Hematopoietic multipotent progenitor cell treated with erythropoietin and hydrocortisone succinate and interleukin-3 and kit ligand, for 6 days (in vitro differentiated cells): ENCODE measurements at regions not wholly inside any gene's neighbourhood (a gene's known extent, or its start where the extent isn't known, plus 50 kb on each side); places are given as distances from the start of the nearest gene placed in this dataset.
A peak's percentile ranks its signal among the peaks of the same experiment; 100 is the strongest.

Source experiments
- DNase-seq: peaks from one replicate; pipeline ENCODE4 v3.0.0-alpha.2; 2015

- DNase-seq, result no peak
These were observed 87.0 kb upstream of the EEA1 start for GRCh38 chr12:93015871-93016751.

- no peak for DNase-seq
These were observed 87.8 kb upstream of the EEA1 start for GRCh38 chr12:93016752-93017350.

DNA sequence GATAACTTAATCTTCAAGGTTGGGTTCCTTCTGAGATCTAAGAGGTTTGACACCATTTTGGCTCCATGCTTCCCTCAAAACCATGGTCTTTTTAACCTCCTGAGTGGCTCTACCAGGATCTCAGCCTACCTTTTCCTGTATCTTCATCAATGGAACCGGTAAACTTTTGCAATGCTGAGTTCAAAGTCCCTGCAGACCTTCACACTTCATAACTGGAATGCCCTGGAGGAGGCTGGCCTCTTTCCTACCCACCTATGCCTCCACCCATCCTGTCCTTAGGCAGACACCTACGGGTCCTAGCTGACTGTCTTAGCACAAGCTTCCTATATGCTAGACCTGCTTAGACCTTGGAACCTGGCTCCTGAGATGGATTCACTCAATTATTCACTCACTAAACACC, 89.5 kb upstream of the EEA1 start:
- no peak for DNase-seq

DNA sequence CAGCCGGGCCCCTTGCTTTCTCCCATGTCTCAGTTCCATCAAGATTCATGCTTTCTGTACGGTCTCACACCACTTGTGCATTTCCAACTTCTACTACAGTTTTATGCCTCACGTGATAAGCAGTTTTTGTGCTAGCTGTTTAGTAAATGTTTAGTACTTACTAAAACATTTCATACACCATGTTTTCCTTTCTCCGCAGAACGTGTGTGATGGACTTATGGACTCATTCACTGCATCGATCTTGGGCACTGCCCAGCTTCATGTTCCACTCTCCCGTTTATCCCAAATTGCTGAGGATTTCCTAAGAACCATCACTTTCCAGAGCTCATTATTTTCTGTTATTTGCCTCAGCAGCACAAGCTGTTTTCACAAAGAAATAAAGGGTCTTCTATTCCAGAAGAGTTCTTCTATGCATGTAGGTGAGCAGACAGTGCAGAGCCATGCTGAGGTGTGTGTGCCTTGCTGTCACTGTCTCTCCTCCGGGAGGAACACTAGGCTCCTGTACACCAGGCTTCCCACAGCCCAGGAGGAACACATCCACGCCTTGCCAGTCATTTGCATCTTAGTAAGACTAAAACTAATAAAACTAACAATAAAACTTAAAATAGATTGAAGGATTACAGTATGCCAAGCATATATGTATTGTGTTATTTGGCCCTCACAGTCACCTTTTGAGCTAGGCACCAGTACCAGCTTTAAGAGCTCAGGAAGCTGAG, 90.3 kb upstream of the EEA1 start:
- DNase-seq, result no peak

GRCh38 chr12:93019975-93020630, 91.0 kb upstream of the EEA1 start:
- no peak for DNase-seq

DNA sequence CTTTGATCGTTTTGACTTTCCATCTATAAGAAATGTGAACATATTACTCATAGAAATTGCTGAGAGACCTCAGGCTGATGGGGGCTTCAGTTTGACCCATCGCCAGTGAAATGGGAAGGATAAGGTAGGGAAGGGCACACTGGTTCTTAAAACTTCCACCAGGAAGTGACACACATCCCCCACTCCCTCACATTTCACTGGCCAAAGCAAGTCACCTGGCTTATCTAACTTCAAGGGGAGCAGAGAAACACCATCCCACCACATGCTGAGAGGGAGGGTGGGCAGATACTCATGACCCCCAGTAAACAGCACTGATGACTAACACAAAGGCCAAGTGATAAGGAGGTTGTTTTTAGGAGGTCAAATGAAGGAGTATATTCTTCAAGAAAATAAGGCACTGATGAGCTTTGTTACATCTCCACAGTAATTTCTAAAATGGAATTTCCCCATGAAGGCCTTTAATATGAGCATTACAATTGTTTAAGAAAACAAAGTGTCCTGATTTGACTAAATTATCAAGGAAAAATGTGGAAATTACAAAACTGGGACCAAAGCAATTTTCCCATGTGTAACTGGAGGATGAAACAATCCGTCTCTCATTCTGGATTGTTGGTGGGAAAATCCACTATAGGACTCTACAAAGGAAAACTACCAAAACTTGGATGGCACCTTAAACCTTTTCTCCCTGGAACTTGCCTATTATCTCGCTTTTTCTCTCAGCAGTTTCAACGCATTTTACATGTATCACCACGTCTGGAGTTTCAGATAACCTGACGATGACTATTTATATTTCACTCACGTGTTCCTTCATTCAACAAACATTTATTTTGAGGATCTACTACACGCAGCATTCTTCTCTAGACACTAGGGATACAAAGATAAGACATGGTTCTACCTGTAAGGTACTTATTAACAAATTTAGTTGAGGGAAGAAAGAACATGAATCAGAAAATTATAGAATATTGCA, 91.8 kb upstream of the EEA1 start:
- no peak for DNase-seq

DNA sequence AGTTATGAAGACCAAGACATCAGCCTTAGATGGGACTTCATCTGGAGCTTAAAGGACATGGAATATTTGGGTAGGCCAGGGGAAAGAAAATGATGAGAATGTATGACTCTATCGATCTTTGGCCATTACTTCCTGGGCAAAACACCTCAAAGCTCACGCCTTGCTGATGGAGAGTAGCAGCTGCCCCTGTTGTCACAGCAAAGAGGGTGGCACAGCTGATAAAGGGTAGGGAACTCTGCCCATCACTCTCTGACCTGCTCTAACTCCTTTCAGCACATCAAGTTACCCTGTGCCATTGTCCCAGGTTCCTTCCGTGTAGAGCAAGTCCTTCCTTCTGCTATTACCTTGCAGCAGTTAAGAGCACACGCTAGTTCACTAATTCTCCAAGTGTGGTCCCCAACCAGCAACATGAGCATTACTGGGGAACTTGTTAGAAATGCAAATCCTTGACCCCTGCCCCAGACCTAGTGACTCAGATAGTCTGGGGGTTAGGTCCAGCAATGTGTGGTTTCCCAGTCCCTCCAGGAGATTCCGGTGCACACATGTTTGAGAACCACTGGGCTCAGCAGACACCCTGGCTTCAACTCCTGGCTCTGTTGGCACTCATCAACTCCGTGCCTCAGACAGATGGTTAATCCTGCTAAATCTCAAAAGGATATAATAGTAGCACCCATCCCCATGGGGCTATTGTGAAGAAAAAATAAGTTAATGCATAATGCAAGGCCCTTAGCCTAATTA, 93.7 kb upstream of the EEA1 start:
- no peak for DNase-seq

GRCh38 chr12:93025145-93026103, 96.3 kb upstream of the EEA1 start:
- peak; percentile 76 for DNase-seq

DNA sequence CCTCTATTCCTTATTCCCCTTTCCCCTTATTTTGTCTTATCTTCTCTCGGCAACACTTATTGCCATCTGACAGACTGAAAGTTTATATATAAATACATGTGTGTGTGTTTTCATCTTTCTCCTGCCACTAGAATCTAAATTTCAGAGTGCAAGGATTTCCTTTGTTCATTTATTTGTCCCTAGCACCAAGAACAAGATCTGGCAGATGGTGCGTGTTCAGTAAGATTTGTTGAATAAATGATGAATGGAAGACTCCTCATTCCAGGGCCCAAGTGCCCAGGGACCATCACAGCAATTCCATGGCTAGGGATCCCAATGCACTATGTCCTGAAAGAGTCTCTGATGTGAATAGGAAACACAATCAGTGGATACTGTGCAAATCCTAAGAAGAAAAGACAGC, 97.9 kb upstream of the EEA1 start:
- no peak for DNase-seq

- DNase-seq, result no peak
These were observed 100.0 kb upstream of the EEA1 start for GRCh38 chr12:93029091-93029490.

GRCh38 chr12:93031028-93031427, 101.9 kb upstream of the EEA1 start:
- DNase-seq, result no peak

- no peak for DNase-seq
These were observed 103.7 kb upstream of the EEA1 start for GRCh38 chr12:93032758-93033157.

GRCh38 chr12:93033948-93034347, 104.9 kb upstream of the EEA1 start:
- no peak for DNase-seq

- no peak for DNase-seq
These were observed 110.0 kb upstream of the EEA1 start for GRCh38 chr12:93039062-93039461.

DNA sequence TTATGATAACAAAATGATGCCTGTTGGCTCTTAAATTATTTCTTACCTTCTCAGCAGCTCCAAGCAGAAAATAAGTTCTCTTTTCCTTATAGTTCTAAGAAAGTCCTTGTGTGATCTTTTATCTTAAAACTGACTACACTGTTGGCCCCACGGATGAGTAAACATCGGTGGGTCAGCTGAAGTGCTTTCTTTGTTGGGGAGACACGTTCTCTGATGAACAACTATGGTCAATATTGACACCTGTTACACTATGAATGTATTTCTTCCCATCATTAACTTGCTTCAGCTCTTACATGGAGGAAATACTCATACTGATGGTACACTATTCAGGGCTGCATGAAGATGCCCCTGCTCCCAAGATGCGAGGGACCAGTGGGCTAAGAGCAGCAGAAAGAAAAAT, 110.8 kb upstream of the EEA1 start:
- DNase-seq, result no peak

GRCh38 chr12:93040367-93040766, 111.3 kb upstream of the EEA1 start:
- no peak for DNase-seq

DNA sequence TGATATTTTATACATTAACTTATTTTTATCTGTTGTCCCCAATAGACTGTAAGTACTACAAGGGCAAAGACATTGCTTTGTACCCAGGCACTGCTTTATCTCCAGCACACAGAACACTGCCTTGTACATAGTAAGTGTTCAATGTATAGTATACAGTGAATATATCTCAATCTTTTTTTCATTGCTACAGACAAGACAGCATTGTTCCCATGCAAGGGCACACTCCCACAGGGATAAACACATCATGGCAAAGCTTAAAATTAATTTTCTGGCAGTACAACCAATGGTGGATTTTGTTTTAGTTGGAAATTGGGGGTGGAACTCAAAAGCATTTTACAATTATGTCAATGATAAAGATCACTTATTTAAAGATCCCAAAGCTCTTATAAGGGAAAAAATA, 112.3 kb upstream of the EEA1 start:
- no peak for DNase-seq

DNA sequence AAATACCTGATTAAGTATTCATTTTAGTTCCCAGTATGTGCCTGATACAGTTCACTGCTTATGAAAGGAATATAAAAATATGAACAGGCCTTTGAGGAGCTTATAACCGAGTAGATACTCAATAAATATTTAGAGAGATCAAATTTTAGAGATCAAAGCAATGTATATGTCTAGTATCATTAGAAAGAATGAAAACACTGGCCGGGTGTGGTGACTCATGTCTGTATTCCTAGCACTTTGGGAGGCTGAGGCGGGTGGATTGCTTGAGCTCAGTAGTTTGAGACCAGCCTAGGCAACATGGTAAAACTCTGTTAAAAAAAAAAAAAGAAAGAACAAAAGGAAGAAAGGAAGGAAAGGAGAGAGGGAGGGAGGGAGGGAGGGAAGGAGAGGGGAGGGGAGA, 113.2 kb upstream of the EEA1 start:
- DNase-seq, result no peak

DNA sequence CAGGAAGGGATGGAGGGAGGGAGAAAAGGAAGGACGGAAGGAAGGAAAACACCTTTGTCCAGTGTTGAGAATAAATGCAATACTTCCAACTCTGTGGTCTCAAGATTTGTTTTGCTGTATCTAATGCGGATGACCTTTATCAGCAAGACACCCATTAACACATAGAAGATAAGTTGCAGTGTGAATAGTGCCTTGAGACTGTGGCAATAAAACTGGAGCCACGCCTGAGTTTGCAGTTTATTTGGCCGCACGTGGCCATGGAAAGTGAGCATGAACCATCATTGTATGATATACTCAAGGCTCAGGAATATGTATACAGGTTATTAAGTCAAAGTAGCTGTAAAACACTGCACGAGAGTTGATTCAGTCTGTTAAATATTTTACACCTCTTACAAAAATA, 113.6 kb upstream of the EEA1 start:
- no peak for DNase-seq

DNA sequence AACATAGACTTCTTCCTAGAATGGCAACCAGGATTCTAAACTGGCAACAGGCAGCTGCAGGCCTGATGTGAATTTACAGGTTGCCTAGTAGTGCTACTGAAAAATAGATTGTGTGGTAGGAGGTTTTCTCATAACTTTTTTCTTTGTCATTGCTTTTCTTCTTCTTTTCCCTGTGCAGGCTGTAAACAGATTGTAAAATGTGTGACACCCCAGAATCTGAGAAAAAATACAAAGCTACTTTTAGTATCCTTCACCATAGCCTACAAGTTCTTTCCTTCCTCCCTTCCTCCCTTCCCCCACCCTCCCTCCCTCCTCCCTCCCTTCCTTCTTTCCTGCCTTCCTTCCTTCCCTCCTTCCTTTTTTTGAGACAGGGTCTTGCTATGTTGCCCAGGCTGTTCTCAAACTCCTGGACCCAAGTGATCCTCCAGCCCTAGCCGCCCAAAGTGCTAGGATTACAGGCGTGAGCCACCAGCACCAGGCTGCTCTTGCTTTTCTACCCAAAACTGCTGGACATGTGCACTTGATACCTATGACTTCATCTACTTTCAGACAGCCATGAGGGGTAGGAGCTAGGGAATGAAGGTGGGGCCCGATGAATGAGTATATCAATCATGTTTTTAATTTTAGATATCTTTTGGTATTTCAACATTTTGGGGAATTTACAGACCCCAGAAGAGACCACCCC, 114.2 kb upstream of the EEA1 start:
- DNase-seq, result peak; percentile 10
